GM23338 (cell line): ENCODE measurements at regions not wholly inside any gene's neighbourhood (a gene's known extent, or its start where the extent isn't known, plus 50 kb on each side); places are given as distances from the start of the nearest gene placed in this dataset.

Experiments used
- ATAC-seq: fragments of 200-7000 bp; cut with Tn5 transposase; 3 replicates; pipeline ENCODE4 v1.9.1; 2020
- DNase-seq: peaks from one replicate; pipeline ENCODE4 v3.0.0-alpha.2; 2015; ENCODE audit warnings: low spot score
- H2AFZ ChIP-seq: fragments of 200-600 bp; sonication (generic); 2 replicates; pipeline ENCODE4 v1.8.0; 2016; ENCODE audit warnings: antibody characterized with exemption, mild to moderate bottlenecking, moderate library complexity
- H3F3A ChIP-seq: fragments of 200-600 bp; sonication (generic); replicated peaks from 2 replicates; pipeline ENCODE4 v1.8.0; 2017; ENCODE audit warnings: antibody characterized with exemption, mixed run types, low read depth
- H3K27ac ChIP-seq: fragments of 200-600 bp; sonication (generic); 2 replicates; pipeline ENCODE4 v1.6.1; 2016; ENCODE audit warnings: low read depth
- H3K27me3 ChIP-seq: fragments of 200-600 bp; sonication (generic); 2 replicates; pipeline ENCODE4 v1.8.0; 2016; ENCODE audit warnings: mild to moderate bottlenecking, mixed run types, moderate library complexity; ENCODE audit not compliant: insufficient read depth
- H3K36me3 ChIP-seq: fragments of 200-600 bp; sonication (generic); 2 replicates; pipeline ENCODE4 v1.8.0; 2016; ENCODE audit warnings: mild to moderate bottlenecking; ENCODE audit not compliant: insufficient read depth
- H3K4me1 ChIP-seq: fragments of 200-600 bp; sonication (generic); 2 replicates; pipeline ENCODE4 v1.8.0; 2016; ENCODE audit warnings: mild to moderate bottlenecking, moderate library complexity; ENCODE audit not compliant: insufficient read depth
- H3K4me2 ChIP-seq: fragments of 200-600 bp; sonication (generic); 2 replicates; pipeline ENCODE4 v1.7.1; 2017; ENCODE audit warnings: mixed run types
- H3K4me3 ChIP-seq: fragments of 200-600 bp; sonication (generic); 2 replicates; pipeline ENCODE4 v1.6.1; 2016; ENCODE audit warnings: mixed run types
- H3K79me2 ChIP-seq: fragments of 200-600 bp; sonication (generic); replicated peaks from 2 replicates; pipeline ENCODE4 v1.8.0; 2017; ENCODE audit warnings: mild to moderate bottlenecking; ENCODE audit not compliant: insufficient read depth
- H3K9me2 ChIP-seq: fragments of 200-600 bp; sonication (generic); 2 replicates; pipeline ENCODE4 v1.8.0; 2017; ENCODE audit not compliant: insufficient read depth
- H4K20me1 ChIP-seq: fragments of 200-600 bp; sonication (generic); replicated peaks from 2 replicates; pipeline ENCODE4 v1.8.0; 2017; ENCODE audit warnings: mild to moderate bottlenecking; ENCODE audit not compliant: insufficient read depth
- H3K27ac Mint-ChIP-seq: 2 replicates; pipeline ENCODE4 v1.8.0; 2020; ENCODE audit warnings: inconsistent platforms, mild to moderate bottlenecking, moderate library complexity, mixed read lengths
- H3K27me3 Mint-ChIP-seq: 3 replicates; pipeline ENCODE4 v1.8.0; 2022; ENCODE audit warnings: low read depth, mild to moderate bottlenecking, moderate library complexity, mixed read lengths, inconsistent platforms; ENCODE audit not compliant: insufficient read depth, poor library complexity
- H3K36me3 Mint-ChIP-seq: 3 replicates; pipeline ENCODE4 v1.8.0; 2021; ENCODE audit warnings: low read depth, mild to moderate bottlenecking, inconsistent platforms, moderate library complexity, mixed read lengths
- H3K4me1 Mint-ChIP-seq: 3 replicates; pipeline ENCODE4 v1.8.0; 2020; ENCODE audit warnings: mild to moderate bottlenecking, inconsistent platforms, mixed read lengths
- H3K4me3 Mint-ChIP-seq: 3 replicates; pipeline ENCODE4 v1.8.0; 2021; ENCODE audit warnings: moderate library complexity, mild to moderate bottlenecking, inconsistent platforms, mixed read lengths
- H3K9me3 Mint-ChIP-seq: 3 replicates; pipeline ENCODE4 v1.8.0; 2020; ENCODE audit warnings: moderate library complexity, mild to moderate bottlenecking, inconsistent platforms, mixed read lengths
- CREB1 ChIP-seq: fragments of 250-450 bp; sonication (Bioruptor Pico); IDR thresholded peaks from 2 replicates; pipeline ENCODE4 v1.5.0; 2020; ENCODE audit warnings: low read depth, mild to moderate bottlenecking, moderate library complexity
- CTCF ChIP-seq, 2 experiments: fragments of 200-600 bp in 1 of 2; sonication (generic) in 1 of 2; conservative IDR thresholded peaks; 2 replicates each; pipeline versions ENCODE4 v1.5.1 to v1.6.1; 2016 to 2017; ENCODE audit warnings: antibody characterized with exemption in 2 of 2, low read depth in 2 of 2, mild to moderate bottlenecking in 2 of 2, moderate library complexity in 1 of 2
- ETS1 ChIP-seq: IDR thresholded peaks from 2 replicates; pipeline ENCODE4 v1.6.1; 2016; ENCODE audit warnings: antibody characterized with exemption
- EZH2 ChIP-seq: fragments of 200-600 bp; sonication (generic); IDR thresholded peaks from one replicate; pipeline ENCODE4 v1.8.0; 2017; ENCODE audit warnings: antibody characterized with exemption, mild to moderate bottlenecking, low read depth; ENCODE audit not compliant: unreplicated experiment
- EZH2phosphoT487 ChIP-seq: fragments of 200-600 bp; sonication (generic); IDR thresholded peaks from one replicate; pipeline ENCODE4 v1.8.1; 2018; ENCODE audit warnings: antibody characterized with exemption; ENCODE audit not compliant: unreplicated experiment
- JUNB ChIP-seq: IDR thresholded peaks from one replicate; pipeline ENCODE4 v1.6.1; 2016; ENCODE audit warnings: antibody characterized with exemption; ENCODE audit not compliant: unreplicated experiment
- NANOG ChIP-seq: IDR thresholded peaks from 2 replicates; pipeline ENCODE4 v1.6.1; 2016; ENCODE audit warnings: antibody characterized with exemption, borderline replicate concordance
- STAT1 ChIP-seq: IDR thresholded peaks from one replicate; pipeline ENCODE4 v1.6.1; 2016; ENCODE audit warnings: antibody characterized with exemption; ENCODE audit not compliant: unreplicated experiment
- ZNF114 ChIP-seq: fragments of 250-450 bp; sonication (Bioruptor Pico); IDR thresholded peaks from 2 replicates; pipeline ENCODE4 v1.5.0; 2020; ENCODE audit warnings: mild to moderate bottlenecking, moderate library complexity
- ZNF331 ChIP-seq: fragments of 250-450 bp; sonication (Bioruptor Pico); IDR thresholded peaks from 2 replicates; pipeline ENCODE4 v1.5.0; 2020; ENCODE audit warnings: low read depth, mild to moderate bottlenecking, moderate library complexity
- ZNF462 ChIP-seq: fragments of 250-450 bp; sonication (Bioruptor Pico); IDR thresholded peaks from 2 replicates; pipeline ENCODE4 v1.5.0; 2020; ENCODE audit warnings: mild to moderate bottlenecking, moderate library complexity

GRCh38 chr6:122020588-122021264 lies 378.7 kb upstream of the HSF2 start:
- H3K4me3 Mint-ChIP-seq, result no peak overlapping the region
- H3K4me2 ChIP-seq, result no peak overlapping the region
- peaks cover 2% of the 10 kb centered on the region for H3K27me3 Mint-ChIP-seq
- no peaks in the 10 kb centered on the region for H3K36me3 ChIP-seq
- H3K9me2 ChIP-seq, result no peaks in the 10 kb centered on the region
- H3K9me3 Mint-ChIP-seq, result no peaks in the 10 kb centered on the region
- H3K4me1 Mint-ChIP-seq, result no peaks in the 10 kb centered on the region
- H3F3A ChIP-seq, result no peaks in the 10 kb centered on the region
- H3K4me1 ChIP-seq, result peaks cover 2% of the 10 kb centered on the region; the same call in 1 of the 2 replicates
- H3K27ac ChIP-seq, result no peak overlapping the region
- H3K27me3 ChIP-seq, result no peaks in the 10 kb centered on the region
- no peak for TF ChIP-seq STAT1
- no peak for TF ChIP-seq EZH2
- no peak for TF ChIP-seq ZNF331 (CRISPR knock-in tag)
- no peak for TF ChIP-seq NANOG
- no peak for DNase-seq
- H3K36me3 Mint-ChIP-seq, result no peaks in the 10 kb centered on the region
- H3K4me3 ChIP-seq, result no peak overlapping the region
- ATAC-seq, result no peak
- no peak overlapping the region for H2AFZ ChIP-seq
- H3K27ac Mint-ChIP-seq, result no peak overlapping the region
- no peaks in the 10 kb centered on the region for H3K79me2 ChIP-seq
- H4K20me1 ChIP-seq, result no peaks in the 10 kb centered on the region

- H3F3A ChIP-seq, result no peaks in the 10 kb centered on the region
- H3K27me3 ChIP-seq, result no peaks in the 10 kb centered on the region
- no peak overlapping the region for H3K4me2 ChIP-seq
- Mint-ChIP-seq H3K36me3 (no peaks in the 10 kb centered on the region), H3K4me3 (no peak overlapping the region), H3K4me1 (no peaks in the 10 kb centered on the region), H3K9me3 (no peaks in the 10 kb centered on the region), H3K27ac (no peak overlapping the region), H3K27me3 (no peaks in the 10 kb centered on the region)
- no peak overlapping the region for H3K27ac ChIP-seq
- DNase-seq (no peak), ATAC-seq (no peak)
- no peak overlapping the region; the same call in 1 of the 2 replicates for H2AFZ ChIP-seq
- H3K36me3 ChIP-seq, result no peaks in the 10 kb centered on the region
- no peak overlapping the region for H3K4me3 ChIP-seq
- no peaks in the 10 kb centered on the region for H3K4me1 ChIP-seq
- H3K79me2 ChIP-seq, result no peaks in the 10 kb centered on the region
- no peaks in the 10 kb centered on the region for H4K20me1 ChIP-seq
- H3K9me2 ChIP-seq, result no peaks in the 10 kb centered on the region
- TF ChIP-seq ZNF331 (CRISPR knock-in tag) (no peak), CREB1 (CRISPR knock-in tag) (no peak), NANOG (no peak), JUNB (no peak), STAT1 (no peak), EZH2 (no peak), EZH2phosphoT487 (no peak), ETS1 (no peak), CTCF (conservative IDR thresholded peaks at IDR 0.05; ENCODE audit: low read depth in 2 of 2) (no peak), ZNF114 (no peak), ZNF462 (CRISPR knock-in tag) (no peak)
These were observed 374.3 kb upstream of the HSF2 start for GRCh38 chr6:122025104-122025503.
